Vagina (tissue), 2 donors: ENCODE measurements at regions not wholly inside any gene's neighbourhood (a gene's known extent, or its start where the extent isn't known, plus 50 kb on each side); places are given as distances from the start of the nearest gene placed in this dataset.

ENCODE experiments used
- DNase-seq, 2 donors: peaks; one replicate each; pipeline ENCODE4 v3.0.0-alpha.2; 2017; ENCODE audit errors: extremely low spot score in 2 of 2
- H3K27ac ChIP-seq: fragments of 200-600 bp; sonication (generic); one replicate; pipeline ENCODE4 v1.5.1; 2019
- H3K27me3 ChIP-seq: fragments of 200-600 bp; sonication (generic); one replicate; pipeline ENCODE4 v1.5.1; 2019
- H3K36me3 ChIP-seq, 2 donors: fragments of 200-600 bp; sonication (generic); one replicate each; pipeline ENCODE4 v1.5.1; 2017 to 2019
- H3K4me1 ChIP-seq: fragments of 200-600 bp; sonication (generic); one replicate; pipeline ENCODE4 v1.5.1; 2019
- H3K4me3 ChIP-seq, 2 donors: fragments of 200-600 bp; sonication (generic); 1 replicate in 1 of 2; 2 replicates in 1 of 2; pipeline ENCODE4 v1.5.1; 2016 to 2019
- H3K9me3 ChIP-seq: fragments of 200-600 bp; sonication (generic); one replicate; pipeline ENCODE4 v1.5.1; 2019
- CTCF ChIP-seq, 3 experiments: fragments of 450-650 bp in 2 of 3; fragments of 200-600 bp in 1 of 3; sonication (generic) in 1 of 3; IDR thresholded peaks; one replicate each; pipeline ENCODE4 v1.5.1; 2017 to 2019; ENCODE audit warnings: antibody characterized with exemption in 3 of 3, mild to moderate bottlenecking in 2 of 3, moderate library complexity in 2 of 3
- POLR2A ChIP-seq, 2 donors: fragments of 450-650 bp; IDR thresholded peaks; one replicate each; pipeline ENCODE4 v1.6.1; 2017; ENCODE audit warnings: antibody characterized with exemption in 2 of 2, mild to moderate bottlenecking in 2 of 2, moderate library complexity in 2 of 2
- POLR2AphosphoS5 ChIP-seq, 2 donors: sonication (generic); formaldehyde crosslinking; IDR thresholded peaks; one replicate each; pipeline ENCODE4 v1.9.0; 2017; ENCODE audit warnings: antibody characterized with exemption in 2 of 2, mild to moderate bottlenecking in 2 of 2, low read depth in 1 of 2; ENCODE audit not compliant: insufficient read depth in 1 of 2
- intact Hi-C: fragments of 100-400 bp; cut with DNase I; formaldehyde crosslinking; loops from one replicate; pipeline ENCODE4 v1.15.1; 2023

DNA sequence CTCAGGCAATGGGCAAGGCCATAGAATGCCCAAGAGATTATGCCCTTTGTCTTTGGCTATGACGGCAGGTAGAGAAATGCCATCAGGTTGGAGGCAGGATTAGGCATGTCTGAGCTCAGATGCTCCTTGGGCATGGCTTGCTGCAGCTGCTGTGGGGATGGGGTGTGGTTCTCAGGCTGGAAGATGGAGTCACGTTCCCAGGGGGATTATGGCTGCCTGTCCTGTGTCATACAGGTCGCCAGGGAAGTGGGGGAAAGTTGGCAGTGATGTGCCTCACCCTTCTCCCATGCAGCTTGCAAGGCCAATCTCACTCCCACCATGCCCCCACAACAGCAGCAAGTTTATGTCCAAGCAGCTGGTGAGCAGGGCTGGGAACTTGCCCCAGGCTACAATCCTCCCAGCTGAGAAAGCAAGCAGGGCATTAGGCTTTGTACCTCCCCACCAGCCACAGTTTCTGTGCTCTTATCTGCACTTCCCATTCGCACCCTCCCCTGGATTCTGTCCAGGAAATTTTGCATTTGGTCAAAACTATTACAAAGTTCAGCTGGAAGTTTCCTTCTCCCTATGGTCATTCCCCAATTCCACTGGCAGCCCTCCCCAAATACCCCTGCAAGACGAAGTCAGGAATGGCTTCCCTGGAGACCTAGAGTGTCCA lies 1788.0 kb upstream of the NUDT12 start:
- H3K36me3 ChIP-seq, result no peaks in the 10 kb centered on the region
- H3K9me3 ChIP-seq, result no peaks in the 10 kb centered on the region
- H3K27ac ChIP-seq, result no peak overlapping the region
- intact Hi-C loops, result no loop called here
- TF ChIP-seq CTCF (IDR thresholded peaks at IDR 0.05), result no peak
- TF ChIP-seq POLR2AphosphoS5 (IDR thresholded peaks at IDR 0.05; ENCODE audit: insufficient read depth in 1 of 2, low read depth in 1 of 2), result no peak
- TF ChIP-seq POLR2A (IDR thresholded peaks at IDR 0.05), result no peak
- H3K4me1 ChIP-seq, result no peaks in the 10 kb centered on the region
- H3K4me3 ChIP-seq, result no peak overlapping the region
- H3K27me3 ChIP-seq, result no peaks in the 10 kb centered on the region
- DNase-seq, result no peak

DNA sequence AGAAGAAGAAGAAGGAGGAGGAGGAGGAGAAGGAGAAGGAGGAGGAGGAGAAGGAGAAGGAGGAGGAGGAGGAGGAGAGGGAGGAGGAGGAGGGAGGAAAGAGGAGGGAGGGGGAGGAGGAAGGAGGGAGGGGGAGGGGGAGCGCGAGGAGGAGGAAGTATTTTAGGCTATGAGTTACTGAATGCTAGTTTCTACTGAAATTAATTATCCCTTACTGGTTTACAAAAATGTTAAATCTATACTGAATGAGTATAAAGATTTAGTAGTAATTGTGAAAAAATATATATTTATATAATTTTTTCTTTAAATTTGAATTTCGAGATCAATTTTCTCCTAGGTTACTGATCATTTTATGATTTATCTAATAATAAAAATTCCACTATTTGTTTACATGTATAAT lies 1769.0 kb upstream of the NUDT12 start:
- TF ChIP-seq POLR2AphosphoS5 (IDR thresholded peaks at IDR 0.05; ENCODE audit: insufficient read depth in 1 of 2, low read depth in 1 of 2) (no peak), POLR2A (IDR thresholded peaks at IDR 0.05) (no peak), CTCF (IDR thresholded peaks at IDR 0.05) (no peak)
- H3K27me3 ChIP-seq, result no peaks in the 10 kb centered on the region
- intact Hi-C loops, result no loop called here

GRCh38 chr5:105330185-105330584 lies 1767.6 kb upstream of the NUDT12 start:
- H3K36me3 ChIP-seq, result no peaks in the 10 kb centered on the region

More for the DNA sequence above, 1769.0 kb upstream of the NUDT12 start:
- H3K4me3 ChIP-seq, result no peak overlapping the region
- no peaks in the 10 kb centered on the region for H3K9me3 ChIP-seq
- H3K27ac ChIP-seq, result no peak overlapping the region
- no peak for DNase-seq
- H3K4me1 ChIP-seq, result no peaks in the 10 kb centered on the region
- no peaks in the 10 kb centered on the region for H3K36me3 ChIP-seq

GRCh38 chr5:105304859-105305258 lies 1742.3 kb upstream of the NUDT12 start:
- Histone ChIP-seq H3K27ac (no peak overlapping the region), H3K4me1 (no peaks in the 10 kb centered on the region), H3K9me3 (no peaks in the 10 kb centered on the region), H3K36me3 (no peaks in the 10 kb centered on the region), H3K4me3 (no peak overlapping the region), H3K27me3 (no peaks in the 10 kb centered on the region)
- intact Hi-C loops, result no loop called here
- DNase-seq, result no peak
- TF ChIP-seq POLR2AphosphoS5 (IDR thresholded peaks at IDR 0.05; ENCODE audit: insufficient read depth in 1 of 2, low read depth in 1 of 2) (no peak), CTCF (IDR thresholded peaks at IDR 0.05) (no peak), POLR2A (IDR thresholded peaks at IDR 0.05) (no peak)

More at GRCh38 chr5:105330185-105330584, 1767.6 kb upstream of the NUDT12 start:
- Histone ChIP-seq H3K9me3 (no peaks in the 10 kb centered on the region), H3K4me1 (no peaks in the 10 kb centered on the region), H3K27me3 (no peaks in the 10 kb centered on the region), H3K4me3 (no peak overlapping the region), H3K27ac (no peak overlapping the region)
- no peak for TF ChIP-seq POLR2A (IDR thresholded peaks at IDR 0.05)
- no peak for TF ChIP-seq POLR2AphosphoS5 (IDR thresholded peaks at IDR 0.05; ENCODE audit: insufficient read depth in 1 of 2, low read depth in 1 of 2)
- TF ChIP-seq CTCF (IDR thresholded peaks at IDR 0.05), result no peak
- no peak for DNase-seq
- intact Hi-C loops, result no loop called here

- Histone ChIP-seq H3K9me3 (no peaks in the 10 kb centered on the region), H3K36me3 (no peaks in the 10 kb centered on the region), H3K4me3 (no peak overlapping the region), H3K27ac (no peak overlapping the region), H3K4me1 (no peaks in the 10 kb centered on the region), H3K27me3 (no peaks in the 10 kb centered on the region)
- intact Hi-C loops, result no loop called here
- TF ChIP-seq POLR2AphosphoS5 (IDR thresholded peaks at IDR 0.05; ENCODE audit: insufficient read depth in 1 of 2, low read depth in 1 of 2) (no peak), CTCF (IDR thresholded peaks at IDR 0.05) (no peak), POLR2A (IDR thresholded peaks at IDR 0.05) (no peak)
- no peak for DNase-seq
These were observed 1726.4 kb upstream of the NUDT12 start for GRCh38 chr5:105288946-105289345.
